GM19438 (cell line): ENCODE measurements at regions not wholly inside any gene's neighbourhood (a gene's known extent, or its start where the extent isn't known, plus 50 kb on each side); places are given as distances from the start of the nearest gene placed in this dataset.
A peak's percentile ranks its signal among the peaks of the same experiment; 100 is the strongest.
"Not testable (repeated sequence)": the region's sequence is repeated elsewhere in the genome, so short reads cannot be mapped to it uniquely, and the experiment has no call there.

Experiments used
- ATAC-seq: cut with Tn5 transposase; IDR thresholded peaks from one replicate; pipeline ENCODE4 v1.9.1; 2021; ENCODE audit warnings: low read depth; ENCODE audit not compliant: unreplicated experiment

GRCh38 chr20:6663104-6663503, 104.4 kb upstream of the BMP2 start:
- peak; percentile 64 for ATAC-seq

- no peak for ATAC-seq
Measured at GRCh38 chr20:6662309-6662708, 105.2 kb upstream of the BMP2 start.

- no peak for ATAC-seq
Measured at GRCh38 chr20:6660441-6660840, 107.0 kb upstream of the BMP2 start.

- ATAC-seq, result not testable (repeated sequence)
Measured at GRCh38 chr20:6658909-6659308, 108.6 kb upstream of the BMP2 start.

- ATAC-seq, result no peak
Measured at GRCh38 chr20:6657904-6658303, 109.6 kb upstream of the BMP2 start.

GRCh38 chr20:6657111-6657510, 110.4 kb upstream of the BMP2 start:
- no peak for ATAC-seq

GRCh38 chr20:6654513-6655252, 112.8 kb upstream of the BMP2 start:
- ATAC-seq, result no peak

GRCh38 chr20:6651561-6651960, 115.9 kb upstream of the BMP2 start:
- peak; percentile 67 for ATAC-seq

GRCh38 chr20:6651016-6651415, 116.5 kb upstream of the BMP2 start:
- ATAC-seq, result no peak

- no peak for ATAC-seq
Measured at GRCh38 chr20:6646021-6646636, 121.4 kb upstream of the BMP2 start.

GRCh38 chr20:6644813-6645628, 122.5 kb upstream of the BMP2 start:
- no peak for ATAC-seq

GRCh38 chr20:6641012-6641411, 126.5 kb upstream of the BMP2 start:
- no peak for ATAC-seq

GRCh38 chr20:6637160-6637579, 130.3 kb upstream of the BMP2 start:
- no peak for ATAC-seq

GRCh38 chr20:6636209-6637159, 131.0 kb upstream of the BMP2 start:
- no peak for ATAC-seq

GRCh38 chr20:6635034-6635736, 132.3 kb upstream of the BMP2 start:
- no peak for ATAC-seq

GRCh38 chr20:6632187-6632586, 135.3 kb upstream of the BMP2 start:
- no peak for ATAC-seq

- ATAC-seq, result no peak
Measured at GRCh38 chr20:6630514-6630913, 137.0 kb upstream of the BMP2 start.

GRCh38 chr20:6629564-6629963, 137.9 kb upstream of the BMP2 start:
- ATAC-seq, result no peak

- ATAC-seq, result no peak
Measured at GRCh38 chr20:6626805-6627204, 140.7 kb upstream of the BMP2 start.

- peak; percentile 98 for ATAC-seq
Measured at GRCh38 chr20:6623989-6624388, 143.5 kb upstream of the BMP2 start.
